Adrenal gland (tissue), 9 donors: ENCODE measurements at regions not wholly inside any gene's neighbourhood (a gene's known extent, or its start where the extent isn't known, plus 50 kb on each side); places are given as distances from the start of the nearest gene placed in this dataset.

Experiments used
- DNase-seq, 7 donors: peaks; one replicate each; pipeline ENCODE4 v3.0.0-alpha.2; 2019 to 2020
- H3K27ac ChIP-seq, 5 donors: fragments of 200-600 bp; sonication (generic) in 4 of 5; 1 replicate in 3 of 5; 2 replicates in 2 of 5; pipeline versions ENCODE4 v1.5.1 to v1.8.0; 2016 to 2020; ENCODE audit warnings: mild to moderate bottlenecking in 1 of 5
- H3K27me3 ChIP-seq: fragments of 200-600 bp; 2 replicates; pipeline ENCODE4 v1.8.0; 2021
- H3K36me3 ChIP-seq, 2 donors: fragments of 200-600 bp; replicated peaks in 1 of 2; 1 replicate in 1 of 2; 2 replicates in 1 of 2; pipeline versions ENCODE4 v1.5.1 to v1.8.0; 2018 to 2022
- H3K4me1 ChIP-seq, 2 donors: fragments of 200-600 bp; replicated peaks in 1 of 2; 1 replicate in 1 of 2; 2 replicates in 1 of 2; pipeline versions ENCODE4 v1.5.1 to v1.8.0; 2018 to 2021
- H3K4me3 ChIP-seq, 4 donors: fragments of 200-600 bp; sonication (generic) in 3 of 4; one replicate each; pipeline ENCODE4 v1.5.1; 2016 to 2018
- H3K9me3 ChIP-seq, 3 donors: fragments of 200-600 bp; sonication (generic) in 1 of 3; replicated peaks in 1 of 3; 1 replicate in 2 of 3; 2 replicates in 1 of 3; pipeline versions ENCODE4 v1.5.1 to v1.8.0; 2016 to 2021
- POLR2A ChIP-seq, 2 donors: fragments of 450-650 bp; IDR thresholded peaks; one replicate each; pipeline ENCODE4 v1.6.1; 2017; ENCODE audit warnings: antibody characterized with exemption in 2 of 2, mild to moderate bottlenecking in 2 of 2, moderate library complexity in 1 of 2
- WGBS, 4 donors: extraction: QIAGEN DNeasy Blood & Tissue Kit in 2 of 4; methylation state at CpG; one replicate each; pipeline versions ENCODE4 v1.1.5 to v1.1.7; 2013 to 2017; 5-methylcytosine and 5-hydroxymethylcytosine counted together
- intact Hi-C, 2 donors: fragments of 100-400 bp; cut with DNase I; formaldehyde crosslinking; loops; one replicate each; pipeline versions ENCODE4 v1.14.1 to v1.15.0; 2022 to 2023
- TF ChIP-seq, protein P1 (sequence below), 6 experiments: fragments of 450-650 bp in 4 of 6; fragments of 200-600 bp in 2 of 6; sonication (generic) in 1 of 6; IDR thresholded peaks; 1 replicate in 5 of 6; 2 replicates in 1 of 6; pipeline versions ENCODE4 v1.5.1 to v1.8.0; 2016 to 2021; ENCODE audit warnings: antibody characterized with exemption in 6 of 6, mild to moderate bottlenecking in 2 of 6, moderate library complexity in 1 of 6
- donor health status: healthy with polysubstance abuse.
- donor health status: Bipolar disorder and iron deficiency.
- donor health status: DM: yes; HTN: yes; CAD: no.
- donor health status: DM: no; HTN: no; CAD: no.
- donor health status: DM: no; HTN: no; CAD: no.

DNA sequence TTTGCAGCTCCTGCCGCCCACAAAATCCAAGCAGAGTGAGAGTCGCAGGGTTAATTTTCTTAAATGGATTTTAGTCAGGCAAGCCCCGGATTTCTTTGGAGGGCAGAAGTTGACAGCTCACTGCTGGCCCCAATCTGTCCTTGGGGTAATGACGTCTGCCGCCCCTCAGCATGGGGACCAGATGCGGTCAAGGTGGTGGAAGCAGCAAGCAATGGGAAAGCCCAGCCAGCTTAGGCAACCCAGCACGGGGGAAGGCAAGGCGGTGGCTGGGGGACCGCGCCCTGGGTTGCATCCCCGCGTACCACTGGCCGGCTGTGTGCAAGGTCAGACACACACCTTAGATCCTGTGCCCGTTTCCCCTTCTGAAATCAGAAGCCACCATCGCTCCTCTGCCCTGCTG is 321.7 kb downstream of the C16orf95 start:
- H3K27ac ChIP-seq = no peak overlapping the region
- no peak for DNase-seq
- WGBS, 4 donors = 34 to 67% (median 53%) methylated on average over 11 to 15 of the region's 15 CpGs
- no peak for TF ChIP-seq POLR2A (IDR thresholded peaks at IDR 0.05)
- TF ChIP-seq, protein P1, sequence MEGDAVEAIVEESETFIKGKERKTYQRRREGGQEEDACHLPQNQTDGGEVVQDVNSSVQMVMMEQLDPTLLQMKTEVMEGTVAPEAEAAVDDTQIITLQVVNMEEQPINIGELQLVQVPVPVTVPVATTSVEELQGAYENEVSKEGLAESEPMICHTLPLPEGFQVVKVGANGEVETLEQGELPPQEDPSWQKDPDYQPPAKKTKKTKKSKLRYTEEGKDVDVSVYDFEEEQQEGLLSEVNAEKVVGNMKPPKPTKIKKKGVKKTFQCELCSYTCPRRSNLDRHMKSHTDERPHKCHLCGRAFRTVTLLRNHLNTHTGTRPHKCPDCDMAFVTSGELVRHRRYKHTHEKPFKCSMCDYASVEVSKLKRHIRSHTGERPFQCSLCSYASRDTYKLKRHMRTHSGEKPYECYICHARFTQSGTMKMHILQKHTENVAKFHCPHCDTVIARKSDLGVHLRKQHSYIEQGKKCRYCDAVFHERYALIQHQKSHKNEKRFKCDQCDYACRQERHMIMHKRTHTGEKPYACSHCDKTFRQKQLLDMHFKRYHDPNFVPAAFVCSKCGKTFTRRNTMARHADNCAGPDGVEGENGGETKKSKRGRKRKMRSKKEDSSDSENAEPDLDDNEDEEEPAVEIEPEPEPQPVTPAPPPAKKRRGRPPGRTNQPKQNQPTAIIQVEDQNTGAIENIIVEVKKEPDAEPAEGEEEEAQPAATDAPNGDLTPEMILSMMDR (IDR thresholded peaks at IDR 0.05) = no peak
- H3K4me3 ChIP-seq = no peak overlapping the region
- no peaks in the 10 kb centered on the region for H3K36me3 ChIP-seq
- intact Hi-C loops = no loop called here
- H3K4me1 ChIP-seq = no peaks in the 10 kb centered on the region
- no peaks in the 10 kb centered on the region for H3K9me3 ChIP-seq
- H3K27me3 ChIP-seq = peaks cover 7% of the 10 kb centered on the region

DNA sequence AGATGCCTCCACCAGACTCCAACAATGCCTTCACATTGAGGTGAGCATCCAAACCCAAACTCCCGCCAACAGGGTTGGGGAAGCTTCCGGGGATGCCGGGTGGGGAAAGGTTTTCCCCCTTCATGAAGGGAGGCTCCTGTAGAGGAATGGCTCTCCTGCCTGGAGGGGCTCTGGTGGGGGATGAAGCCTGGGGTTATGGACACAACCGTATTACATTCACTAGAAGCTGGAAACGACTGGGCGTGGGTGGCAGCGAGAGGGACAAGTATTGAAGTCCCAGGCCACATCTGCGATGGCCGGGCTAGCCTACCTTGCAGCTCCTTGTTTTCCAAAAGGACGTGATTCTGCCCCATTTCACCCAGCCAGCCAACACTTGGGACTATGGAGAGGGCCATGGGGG is 321.1 kb downstream of the C16orf95 start:
- TF ChIP-seq POLR2A (IDR thresholded peaks at IDR 0.05) = no peak
- TF ChIP-seq, protein P1 (IDR thresholded peaks at IDR 0.05) = no peak

DNA sequence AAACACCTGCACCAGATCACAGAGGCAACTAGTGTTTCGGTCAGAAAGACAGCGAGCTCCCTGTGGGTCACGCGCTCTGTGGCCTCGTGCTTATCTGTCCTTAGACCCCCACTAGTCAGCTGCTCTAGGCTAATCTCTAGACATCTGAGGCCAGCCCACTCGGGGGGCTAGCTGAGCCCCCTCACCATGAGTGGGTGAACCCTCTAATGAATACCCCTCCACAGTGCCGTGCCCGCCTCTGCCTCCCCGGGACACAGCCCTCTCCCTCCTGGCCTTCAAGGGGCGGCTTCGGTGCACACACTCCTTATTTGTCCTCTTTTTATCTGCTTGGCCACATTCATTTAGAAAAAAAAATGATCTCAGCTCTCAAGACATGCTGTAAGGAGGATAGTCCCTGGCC is 320.1 kb downstream of the C16orf95 start:
- peaks cover 7% of the 10 kb centered on the region for H3K27me3 ChIP-seq
- TF ChIP-seq, protein P1 (IDR thresholded peaks at IDR 0.05) = no peak
- no peak for TF ChIP-seq POLR2A (IDR thresholded peaks at IDR 0.05)
- no peak overlapping the region for H3K4me3 ChIP-seq
- H3K9me3 ChIP-seq = no peaks in the 10 kb centered on the region
- no peaks in the 10 kb centered on the region for H3K4me1 ChIP-seq
- no peak for DNase-seq
- H3K36me3 ChIP-seq = no peaks in the 10 kb centered on the region
- H3K27ac ChIP-seq = no peak overlapping the region
- intact Hi-C loops = no loop called here
- WGBS, 4 donors = 74 to 86% (median 79%) methylated on average over 10 to 11 of the region's 11 CpGs

More for the DNA sequence above, 321.1 kb downstream of the C16orf95 start:
- WGBS, 4 donors = 84 to 93% (median 89%) methylated on average over 9 to 10 of the region's 10 CpGs
- Histone ChIP-seq H3K27me3 (peaks cover 7% of the 10 kb centered on the region), H3K9me3 (no peaks in the 10 kb centered on the region), H3K4me1 (no peaks in the 10 kb centered on the region), H3K36me3 (no peaks in the 10 kb centered on the region), H3K4me3 (no peak overlapping the region), H3K27ac (no peak overlapping the region)
- no peak for DNase-seq
- intact Hi-C loops = no loop called here

GRCh38 chr16:86998196-86999001 is 318.8 kb downstream of the C16orf95 start:
- Histone ChIP-seq H3K4me3 (no peak overlapping the region), H3K27ac (no peak overlapping the region), H3K4me1 (no peaks in the 10 kb centered on the region), H3K27me3 (peaks cover 7% of the 10 kb centered on the region), H3K36me3 (no peaks in the 10 kb centered on the region), H3K9me3 (no peaks in the 10 kb centered on the region)
- no peak for DNase-seq
- intact Hi-C loops = no loop called here
- TF ChIP-seq, protein P1 (IDR thresholded peaks at IDR 0.05) = no peak
- no peak for TF ChIP-seq POLR2A (IDR thresholded peaks at IDR 0.05)
- WGBS, 4 donors = 77 to 82% (median 79%) methylated on average over 15 to 21 of the region's 21 CpGs
